ENCODE measurements at regions not wholly inside any gene's neighbourhood (a gene's known extent, or its start where the extent isn't known, plus 50 kb on each side); places are given as distances from the start of the nearest gene placed in this dataset.
"Not testable (repeated sequence)": the region's sequence is repeated elsewhere in the genome, so short reads cannot be mapped to it uniquely, and the experiment has no call there.

GRCh38 chr1:47577303-47578025 lies 139.6 kb downstream of the FOXD2 start:
- DNase-seq, result no peak

GRCh38 chr1:47578026-47578720 lies 140.3 kb downstream of the FOXD2 start:
- DNase-seq, result no peak

GRCh38 chr1:47578721-47579419 lies 141.0 kb downstream of the FOXD2 start:
- DNase-seq, result peak; percentile 37

GRCh38 chr1:47579809-47580208 lies 142.0 kb downstream of the FOXD2 start:
- DNase-seq, result no peak

GRCh38 chr1:47580451-47580995 lies 142.7 kb downstream of the FOXD2 start:
- no peak for DNase-seq

GRCh38 chr1:47582891-47583608 lies 145.2 kb downstream of the FOXD2 start:
- DNase-seq, result no peak

GRCh38 chr1:47584249-47584648 lies 146.4 kb downstream of the FOXD2 start:
- no peak for DNase-seq

GRCh38 chr1:47585141-47585902 lies 147.5 kb downstream of the FOXD2 start:
- DNase-seq, result no peak

GRCh38 chr1:47587891-47588582 lies 150.2 kb downstream of the FOXD2 start:
- no peak for DNase-seq

- no peak for DNase-seq
Observed at GRCh38 chr1:47590523-47591225, 152.8 kb downstream of the FOXD2 start.

- DNase-seq, result no peak
Observed at GRCh38 chr1:47591801-47592200, 154.0 kb downstream of the FOXD2 start.

- no peak for DNase-seq
Observed at GRCh38 chr1:47592296-47593012, 154.6 kb downstream of the FOXD2 start.

- DNase-seq, result no peak
Observed at GRCh38 chr1:47593013-47593568, 155.2 kb downstream of the FOXD2 start.

GRCh38 chr1:47593598-47594285 lies 155.9 kb downstream of the FOXD2 start:
- DNase-seq, result no peak

GRCh38 chr1:47594627-47595026 lies 156.8 kb downstream of the FOXD2 start:
- no peak for DNase-seq

- DNase-seq, result no peak
Observed at GRCh38 chr1:47596328-47596727, 158.5 kb downstream of the FOXD2 start.

GRCh38 chr1:47598357-47598756 lies 160.5 kb downstream of the FOXD2 start:
- DNase-seq, result no peak

GRCh38 chr1:47599777-47600176 lies 161.9 kb downstream of the FOXD2 start:
- DNase-seq, result no peak

GRCh38 chr1:47602491-47602890 lies 164.6 kb downstream of the FOXD2 start:
- DNase-seq, result not testable (repeated sequence)

Data from fibroblast of skin of right quadriceps (primary cell).